ENCODE measurements at regions not wholly inside any gene's neighbourhood (a gene's known extent, or its start where the extent isn't known, plus 50 kb on each side); places are given as distances from the start of the nearest gene placed in this dataset.

DNA sequence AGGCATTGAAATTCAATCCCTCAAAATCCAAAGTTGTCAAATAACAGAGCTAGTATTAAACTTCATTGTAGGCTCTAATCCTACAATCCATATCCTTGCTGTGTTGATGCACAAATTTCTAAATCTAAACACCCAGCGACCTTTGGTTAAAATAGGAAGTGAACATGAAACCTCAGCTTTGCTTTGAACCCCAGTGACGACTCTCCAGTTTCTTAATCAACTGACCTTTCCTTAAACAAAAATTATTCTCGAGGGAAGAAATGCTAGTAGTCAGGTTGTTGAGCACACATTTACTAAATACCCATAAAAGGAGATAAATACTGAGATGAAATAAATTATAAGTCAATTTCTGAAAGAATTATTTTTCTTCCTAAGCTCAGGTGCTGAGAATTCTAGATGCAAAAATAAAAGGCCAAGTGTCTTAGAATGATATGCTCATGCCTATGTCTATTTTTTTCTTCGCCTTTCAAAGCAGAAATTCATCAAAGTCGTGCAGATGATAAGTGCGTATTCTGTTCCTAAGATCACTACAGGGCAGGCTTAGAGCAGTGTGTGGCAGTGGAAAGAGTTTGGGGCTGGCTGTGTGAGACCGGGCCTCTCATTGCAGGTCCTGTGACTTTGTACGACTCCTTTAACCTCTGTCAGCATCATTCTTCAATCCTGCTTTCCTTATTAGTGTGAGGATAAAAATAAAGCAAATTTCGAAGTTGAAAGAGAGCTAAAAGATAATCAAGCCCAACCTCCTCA lies 208.7 kb downstream of the PRL start:
- H3K4me2 ChIP-seq (ENCODE audit: low read length), result no peak overlapping the region
- TF ChIP-seq, protein P1, sequence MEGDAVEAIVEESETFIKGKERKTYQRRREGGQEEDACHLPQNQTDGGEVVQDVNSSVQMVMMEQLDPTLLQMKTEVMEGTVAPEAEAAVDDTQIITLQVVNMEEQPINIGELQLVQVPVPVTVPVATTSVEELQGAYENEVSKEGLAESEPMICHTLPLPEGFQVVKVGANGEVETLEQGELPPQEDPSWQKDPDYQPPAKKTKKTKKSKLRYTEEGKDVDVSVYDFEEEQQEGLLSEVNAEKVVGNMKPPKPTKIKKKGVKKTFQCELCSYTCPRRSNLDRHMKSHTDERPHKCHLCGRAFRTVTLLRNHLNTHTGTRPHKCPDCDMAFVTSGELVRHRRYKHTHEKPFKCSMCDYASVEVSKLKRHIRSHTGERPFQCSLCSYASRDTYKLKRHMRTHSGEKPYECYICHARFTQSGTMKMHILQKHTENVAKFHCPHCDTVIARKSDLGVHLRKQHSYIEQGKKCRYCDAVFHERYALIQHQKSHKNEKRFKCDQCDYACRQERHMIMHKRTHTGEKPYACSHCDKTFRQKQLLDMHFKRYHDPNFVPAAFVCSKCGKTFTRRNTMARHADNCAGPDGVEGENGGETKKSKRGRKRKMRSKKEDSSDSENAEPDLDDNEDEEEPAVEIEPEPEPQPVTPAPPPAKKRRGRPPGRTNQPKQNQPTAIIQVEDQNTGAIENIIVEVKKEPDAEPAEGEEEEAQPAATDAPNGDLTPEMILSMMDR (IDR thresholded peaks at IDR 0.05), result no peak

DNA sequence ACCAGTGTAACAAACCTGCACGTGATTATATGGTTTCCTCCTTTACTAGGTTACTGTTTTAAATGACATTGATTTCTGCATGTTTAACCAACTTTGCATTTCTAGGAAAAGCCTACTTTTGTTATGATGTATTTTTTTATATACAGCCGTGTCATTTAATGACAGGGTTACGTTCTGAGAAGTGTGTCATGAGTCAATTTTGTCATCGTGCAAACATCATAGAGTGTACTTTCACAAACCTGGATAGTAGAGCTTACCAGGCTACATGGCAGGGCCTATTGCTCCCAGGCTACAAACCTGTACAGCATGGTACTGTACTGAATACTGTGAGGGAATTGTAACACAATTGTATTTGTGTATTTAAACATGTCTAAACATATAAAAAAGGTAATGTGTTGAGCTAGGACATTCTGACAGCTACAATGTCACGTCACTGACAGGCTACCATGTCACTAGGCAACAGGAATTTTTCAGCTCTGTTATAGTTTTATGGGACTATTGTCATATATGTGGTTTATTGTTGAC lies 205.3 kb downstream of the PRL start:
- Histone ChIP-seq H3K4me2 (ENCODE audit: low read length) (no peak overlapping the region), H3K4me1 (no peaks in the 10 kb centered on the region), H3K4me3 (ENCODE audit: low read depth, low read length) (no peak overlapping the region), H3K79me2 (no peaks in the 10 kb centered on the region), H2AFZ (no peak overlapping the region), H3K27ac (no peak overlapping the region), H3K27me3 (ENCODE audit: control insufficient read depth, insufficient read depth, low read length) (no peaks in the 10 kb centered on the region), H3K9me3 (ENCODE audit: control insufficient read depth, low read length) (no peaks in the 10 kb centered on the region), H3K36me3 (ENCODE audit: control insufficient read depth, insufficient read depth, low read length) (no peaks in the 10 kb centered on the region), H3K9ac (no peak overlapping the region)
- TF ChIP-seq, protein P1 (IDR thresholded peaks at IDR 0.05), result no peak

More for the DNA sequence above, 208.7 kb downstream of the PRL start:
- H3K27me3 ChIP-seq (ENCODE audit: control insufficient read depth, insufficient read depth, low read length), result no peaks in the 10 kb centered on the region
- H2AFZ ChIP-seq, result no peak overlapping the region
- no peaks in the 10 kb centered on the region for H3K79me2 ChIP-seq
- no peak overlapping the region for H3K27ac ChIP-seq
- H3K9ac ChIP-seq, result no peak overlapping the region
- H3K4me1 ChIP-seq, result no peaks in the 10 kb centered on the region
- no peaks in the 10 kb centered on the region for H3K9me3 ChIP-seq (ENCODE audit: control insufficient read depth, low read length)
- no peaks in the 10 kb centered on the region for H3K36me3 ChIP-seq (ENCODE audit: control insufficient read depth, insufficient read depth, low read length)
- no peak overlapping the region for H3K4me3 ChIP-seq (ENCODE audit: low read depth, low read length)

DNA sequence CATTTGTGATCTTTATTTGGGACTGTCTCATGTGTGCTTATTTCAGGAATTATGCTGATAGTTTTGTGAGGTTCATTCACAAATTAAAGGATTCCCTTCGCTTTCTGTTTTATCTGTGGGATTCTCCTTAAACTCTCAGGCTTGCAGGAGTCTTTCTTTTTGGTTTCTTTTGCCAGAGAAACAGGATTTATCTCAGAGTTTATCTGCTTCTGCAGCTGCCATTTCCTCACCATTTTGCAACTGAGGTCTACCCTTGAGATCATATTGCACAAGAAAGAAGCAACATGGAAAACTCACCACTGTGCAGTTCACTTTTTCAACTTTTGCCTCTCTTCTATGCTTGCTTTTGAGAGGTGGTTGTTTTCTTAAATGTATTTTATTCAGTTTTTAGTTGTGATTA lies 201.0 kb downstream of the PRL start:
- no peaks in the 10 kb centered on the region for H3K9me3 ChIP-seq (ENCODE audit: control insufficient read depth, low read length)

DNA sequence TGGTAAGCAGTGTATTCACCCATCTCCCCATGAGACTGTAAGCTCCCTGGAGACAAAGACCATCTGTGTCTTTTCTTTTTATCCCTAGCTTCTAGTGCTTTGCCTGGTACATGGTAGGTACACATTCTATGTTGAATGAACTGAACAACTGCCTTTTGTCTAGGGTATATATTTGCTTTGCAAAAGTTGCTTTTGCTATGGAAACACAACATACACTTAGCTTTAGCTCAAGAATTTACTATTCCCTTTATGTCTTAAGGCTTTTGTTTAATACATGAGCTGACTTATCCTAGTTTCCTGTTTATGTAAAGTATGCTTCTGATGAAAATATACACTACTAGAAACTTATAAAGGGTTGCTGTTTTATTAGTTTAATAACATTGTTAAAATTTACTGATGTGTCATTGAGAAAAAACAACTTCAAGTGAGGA lies 198.2 kb downstream of the PRL start:
- Histone ChIP-seq H3K4me1 (no peaks in the 10 kb centered on the region), H3K9me3 (ENCODE audit: control insufficient read depth, low read length) (no peaks in the 10 kb centered on the region), H2AFZ (no peak overlapping the region)

More for the DNA sequence above, 201.0 kb downstream of the PRL start:
- no peak overlapping the region for H3K27ac ChIP-seq
- no peak overlapping the region for H3K4me3 ChIP-seq (ENCODE audit: low read depth, low read length)
- H3K4me1 ChIP-seq, result no peaks in the 10 kb centered on the region
- TF ChIP-seq, protein P1 (IDR thresholded peaks at IDR 0.05), result no peak
- no peaks in the 10 kb centered on the region for H3K27me3 ChIP-seq (ENCODE audit: control insufficient read depth, insufficient read depth, low read length)
- H3K79me2 ChIP-seq, result no peaks in the 10 kb centered on the region
- no peak overlapping the region for H3K9ac ChIP-seq
- H3K36me3 ChIP-seq (ENCODE audit: control insufficient read depth, insufficient read depth, low read length), result no peaks in the 10 kb centered on the region
- peak overlapping the region; percentile 4 for H2AFZ ChIP-seq
- no peak overlapping the region for H3K4me2 ChIP-seq (ENCODE audit: low read length)

More for the DNA sequence above, 198.2 kb downstream of the PRL start:
- Histone ChIP-seq H3K36me3 (ENCODE audit: control insufficient read depth, insufficient read depth, low read length) (no peaks in the 10 kb centered on the region), H3K27ac (no peak overlapping the region), H3K9ac (no peak overlapping the region), H3K4me2 (ENCODE audit: low read length) (no peak overlapping the region), H3K79me2 (no peaks in the 10 kb centered on the region), H3K4me3 (ENCODE audit: low read depth, low read length) (no peak overlapping the region), H3K27me3 (ENCODE audit: control insufficient read depth, insufficient read depth, low read length) (no peaks in the 10 kb centered on the region)
- TF ChIP-seq, protein P1 (IDR thresholded peaks at IDR 0.05), result no peak
